ENCODE measurements at regions not wholly inside any gene's neighbourhood (a gene's known extent, or its start where the extent isn't known, plus 50 kb on each side); places are given as distances from the start of the nearest gene placed in this dataset.
"Not testable (repeated sequence)": the region's sequence is repeated elsewhere in the genome, so short reads cannot be mapped to it uniquely, and the experiment has no call there.

DNA sequence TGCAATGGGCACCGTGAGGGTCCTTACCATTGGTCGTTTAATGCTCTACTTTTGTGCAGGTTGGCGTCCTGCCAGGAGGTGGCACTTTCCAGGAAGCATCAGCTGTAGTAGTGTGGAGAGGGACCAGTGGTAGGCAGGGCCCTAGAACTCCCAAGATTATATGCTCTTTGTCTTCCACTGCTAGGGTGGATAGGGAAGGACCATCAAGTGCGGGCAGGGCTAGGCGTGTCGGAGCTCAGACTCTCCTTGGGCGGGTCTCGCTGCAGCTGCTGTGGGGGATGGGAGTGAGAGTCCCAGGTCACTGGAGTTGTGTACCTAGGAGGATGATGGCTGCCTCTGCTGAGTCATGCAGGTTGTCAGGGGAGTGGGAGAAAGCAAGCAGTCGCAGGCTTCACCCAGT, 134.7 kb downstream of the KLF8 start:
- no peak overlapping the region for H2AFZ ChIP-seq (ENCODE audit: low read length)
- no peak overlapping the region for H3K4me3 ChIP-seq (ENCODE audit: low read length, poor library complexity, severe bottlenecking)
- no peaks in the 10 kb centered on the region for H3K4me1 ChIP-seq (ENCODE audit: insufficient read depth, low read length, poor library complexity, severe bottlenecking)
- H3K27me3 ChIP-seq (ENCODE audit: insufficient read depth, low read length, poor library complexity, severe bottlenecking), result no peaks in the 10 kb centered on the region
- no peaks in the 10 kb centered on the region for H3K9me2 ChIP-seq (replicated peaks; ENCODE audit: low read depth, low read length)
- no peaks in the 10 kb centered on the region for H4K20me1 ChIP-seq (ENCODE audit: insufficient read depth, low read length, poor library complexity, severe bottlenecking)
- H3K9me3 ChIP-seq (ENCODE audit: insufficient read depth, low read depth, low read length), result no peaks in the 10 kb centered on the region
- no peak overlapping the region for H3K4me2 ChIP-seq (ENCODE audit: low read depth, low read length, poor library complexity, severe bottlenecking)
- TF ChIP-seq, protein P1, sequence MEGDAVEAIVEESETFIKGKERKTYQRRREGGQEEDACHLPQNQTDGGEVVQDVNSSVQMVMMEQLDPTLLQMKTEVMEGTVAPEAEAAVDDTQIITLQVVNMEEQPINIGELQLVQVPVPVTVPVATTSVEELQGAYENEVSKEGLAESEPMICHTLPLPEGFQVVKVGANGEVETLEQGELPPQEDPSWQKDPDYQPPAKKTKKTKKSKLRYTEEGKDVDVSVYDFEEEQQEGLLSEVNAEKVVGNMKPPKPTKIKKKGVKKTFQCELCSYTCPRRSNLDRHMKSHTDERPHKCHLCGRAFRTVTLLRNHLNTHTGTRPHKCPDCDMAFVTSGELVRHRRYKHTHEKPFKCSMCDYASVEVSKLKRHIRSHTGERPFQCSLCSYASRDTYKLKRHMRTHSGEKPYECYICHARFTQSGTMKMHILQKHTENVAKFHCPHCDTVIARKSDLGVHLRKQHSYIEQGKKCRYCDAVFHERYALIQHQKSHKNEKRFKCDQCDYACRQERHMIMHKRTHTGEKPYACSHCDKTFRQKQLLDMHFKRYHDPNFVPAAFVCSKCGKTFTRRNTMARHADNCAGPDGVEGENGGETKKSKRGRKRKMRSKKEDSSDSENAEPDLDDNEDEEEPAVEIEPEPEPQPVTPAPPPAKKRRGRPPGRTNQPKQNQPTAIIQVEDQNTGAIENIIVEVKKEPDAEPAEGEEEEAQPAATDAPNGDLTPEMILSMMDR (conservative IDR thresholded peaks at IDR 0.05; ENCODE audit: low read length), result no peak
- no peak for TF ChIP-seq EZH2phosphoT487 (IDR thresholded peaks at IDR 0.05; ENCODE audit: borderline replicate concordance)
- no peaks in the 10 kb centered on the region for H3F3A ChIP-seq (ENCODE audit: low read depth)
- no peaks in the 10 kb centered on the region for H3K36me3 ChIP-seq (ENCODE audit: insufficient read depth, low read length)
- H3K9ac ChIP-seq (ENCODE audit: low read depth, low read length, poor library complexity, severe bottlenecking), result no peak overlapping the region
- H3K79me2 ChIP-seq (ENCODE audit: insufficient read depth, low read length), result no peaks in the 10 kb centered on the region

DNA sequence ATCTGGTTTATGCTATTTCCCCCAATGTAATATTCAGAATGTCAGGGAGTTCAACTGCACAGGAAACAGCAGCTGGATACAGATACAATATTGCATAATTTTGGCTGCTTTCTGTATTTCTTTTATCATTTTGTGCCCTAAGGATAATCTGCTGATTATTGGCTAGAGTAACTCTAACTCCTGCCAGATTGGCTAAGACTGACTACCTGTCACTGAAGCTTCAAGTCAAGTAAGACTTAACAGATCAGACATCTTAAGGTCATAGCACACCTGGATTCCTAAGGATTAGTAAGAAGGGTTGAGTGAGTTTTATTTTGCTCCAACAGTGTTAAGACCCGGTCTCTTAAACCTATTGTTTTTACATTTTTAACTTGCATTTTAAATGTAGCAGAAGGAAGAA, 136.8 kb downstream of the KLF8 start:
- Histone ChIP-seq H3F3A (ENCODE audit: low read depth) (no peaks in the 10 kb centered on the region), H3K36me3 (ENCODE audit: insufficient read depth, low read length) (no peaks in the 10 kb centered on the region), H3K4me3 (ENCODE audit: low read length, poor library complexity, severe bottlenecking) (no peak overlapping the region), H3K27me3 (ENCODE audit: insufficient read depth, low read length, poor library complexity, severe bottlenecking) (no peaks in the 10 kb centered on the region), H3K4me1 (ENCODE audit: insufficient read depth, low read length, poor library complexity, severe bottlenecking) (no peaks in the 10 kb centered on the region), H3K9ac (ENCODE audit: low read depth, low read length, poor library complexity, severe bottlenecking) (no peak overlapping the region), H3K9me2 (replicated peaks; ENCODE audit: low read depth, low read length) (no peaks in the 10 kb centered on the region), H3K79me2 (ENCODE audit: insufficient read depth, low read length) (no peaks in the 10 kb centered on the region), H3K4me2 (ENCODE audit: low read depth, low read length, poor library complexity, severe bottlenecking) (no peak overlapping the region), H4K20me1 (ENCODE audit: insufficient read depth, low read length, poor library complexity, severe bottlenecking) (no peaks in the 10 kb centered on the region), H3K9me3 (ENCODE audit: insufficient read depth, low read depth, low read length) (no peaks in the 10 kb centered on the region), H2AFZ (ENCODE audit: low read length) (no peak overlapping the region)
- no peak for TF ChIP-seq EZH2phosphoT487 (IDR thresholded peaks at IDR 0.05; ENCODE audit: borderline replicate concordance)
- TF ChIP-seq, protein P1 (conservative IDR thresholded peaks at IDR 0.05; ENCODE audit: low read length), result no peak

DNA sequence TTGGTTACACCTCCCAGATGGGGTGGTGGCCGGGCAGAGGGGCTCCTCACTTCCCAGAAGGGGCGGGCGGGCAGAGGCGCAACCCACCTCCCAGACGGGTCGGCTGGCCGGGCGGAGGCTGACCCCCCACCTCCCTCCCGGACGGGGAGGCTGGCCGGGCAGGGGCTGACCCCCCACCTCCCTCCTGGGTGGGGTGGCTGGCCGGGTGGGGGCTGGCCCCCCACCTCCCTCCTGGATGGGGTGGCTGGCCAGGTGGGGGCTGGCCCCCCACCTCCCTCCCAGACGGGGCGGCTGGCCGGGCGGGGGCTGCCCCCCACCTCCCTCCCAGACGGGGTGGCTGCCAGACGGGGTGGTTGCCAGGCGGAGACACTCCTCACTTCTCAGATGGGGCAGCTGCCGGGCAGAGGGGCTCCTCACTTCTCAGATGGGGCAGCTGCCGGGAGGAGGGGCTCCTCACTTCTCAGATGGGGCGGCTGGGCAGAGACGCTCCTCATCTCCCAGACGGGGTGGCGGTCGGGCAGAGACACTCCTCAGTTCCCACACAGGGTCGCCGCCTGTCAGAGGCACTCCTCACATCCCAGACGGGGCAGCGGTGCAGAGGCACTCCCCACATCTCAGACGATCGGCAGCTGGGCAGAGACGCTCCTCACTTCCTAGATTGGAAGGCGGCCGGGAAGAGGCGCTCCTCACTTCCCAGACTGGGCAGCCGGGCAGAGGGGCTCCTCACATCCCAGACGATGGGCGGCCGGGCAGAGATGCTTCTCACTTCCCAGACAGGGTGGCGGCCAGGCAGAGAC, 148.0 kb downstream of the KLF8 start:
- not testable (repeated sequence) for H3K36me3 ChIP-seq (ENCODE audit: insufficient read depth, low read length); H2AFZ ChIP-seq (ENCODE audit: low read length); H3K9me3 ChIP-seq (ENCODE audit: insufficient read depth, low read depth, low read length); H3K4me1 ChIP-seq (ENCODE audit: insufficient read depth, low read length, poor library complexity, severe bottlenecking); H3F3A ChIP-seq (ENCODE audit: low read depth); H3K9me2 ChIP-seq (replicated peaks; ENCODE audit: low read depth, low read length); H4K20me1 ChIP-seq (ENCODE audit: insufficient read depth, low read length, poor library complexity, severe bottlenecking); H3K4me2 ChIP-seq (ENCODE audit: low read depth, low read length, poor library complexity, severe bottlenecking); H3K27me3 ChIP-seq (ENCODE audit: insufficient read depth, low read length, poor library complexity, severe bottlenecking); H3K79me2 ChIP-seq (ENCODE audit: insufficient read depth, low read length); H3K4me3 ChIP-seq (ENCODE audit: low read length, poor library complexity, severe bottlenecking); H3K9ac ChIP-seq (ENCODE audit: low read depth, low read length, poor library complexity, severe bottlenecking)

DNA sequence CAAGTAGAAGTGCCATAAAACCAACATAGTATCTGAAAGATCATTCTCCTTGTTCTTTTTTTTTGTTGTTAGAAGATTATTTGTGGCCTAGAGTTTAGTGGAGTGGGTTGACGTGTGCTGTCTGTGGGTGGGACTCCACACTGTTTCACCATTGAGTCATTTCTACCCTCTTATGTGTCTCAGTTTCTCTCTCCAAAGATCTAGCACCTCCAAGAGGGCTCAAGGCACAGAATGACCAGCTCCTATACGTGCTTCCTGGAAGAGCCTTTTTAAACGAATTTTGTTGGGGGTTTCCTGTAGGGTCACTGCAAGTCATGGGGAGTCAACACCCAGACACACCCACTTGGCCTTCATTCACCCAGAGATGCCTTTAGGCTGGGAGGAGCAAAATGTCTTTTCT, 150.1 kb downstream of the KLF8 start:
- H3K27me3 ChIP-seq (ENCODE audit: insufficient read depth, low read length, poor library complexity, severe bottlenecking), result no peaks in the 10 kb centered on the region
- H3K9me2 ChIP-seq (replicated peaks; ENCODE audit: low read depth, low read length), result no peaks in the 10 kb centered on the region
- no peak overlapping the region for H3K4me3 ChIP-seq (ENCODE audit: low read length, poor library complexity, severe bottlenecking)
- no peaks in the 10 kb centered on the region for H3K4me1 ChIP-seq (ENCODE audit: insufficient read depth, low read length, poor library complexity, severe bottlenecking)
- H3K36me3 ChIP-seq (ENCODE audit: insufficient read depth, low read length), result no peaks in the 10 kb centered on the region
- no peak overlapping the region for H3K4me2 ChIP-seq (ENCODE audit: low read depth, low read length, poor library complexity, severe bottlenecking)
- no peaks in the 10 kb centered on the region for H4K20me1 ChIP-seq (ENCODE audit: insufficient read depth, low read length, poor library complexity, severe bottlenecking)
- no peaks in the 10 kb centered on the region for H3K79me2 ChIP-seq (ENCODE audit: insufficient read depth, low read length)
- TF ChIP-seq, protein P1 (conservative IDR thresholded peaks at IDR 0.05; ENCODE audit: low read length), result no peak
- no peak for TF ChIP-seq EZH2phosphoT487 (IDR thresholded peaks at IDR 0.05; ENCODE audit: borderline replicate concordance)
- H3K9me3 ChIP-seq (ENCODE audit: insufficient read depth, low read depth, low read length), result no peaks in the 10 kb centered on the region
- H2AFZ ChIP-seq (ENCODE audit: low read length), result no peak overlapping the region
- H3F3A ChIP-seq (ENCODE audit: low read depth), result no peaks in the 10 kb centered on the region
- H3K9ac ChIP-seq (ENCODE audit: low read depth, low read length, poor library complexity, severe bottlenecking), result no peak overlapping the region

Measured in Loucy (cell line).